Transverse colon (tissue), 4 donors: ENCODE measurements at regions not wholly inside any gene's neighbourhood (a gene's known extent, or its start where the extent isn't known, plus 50 kb on each side); places are given as distances from the start of the nearest gene placed in this dataset.

Experiments used
- CTCF ChIP-seq, 5 experiments: fragments of 200-600 bp in 3 of 5; fragments of 450-650 bp in 2 of 5; sonication (generic) in 3 of 5; IDR thresholded peaks; 1 replicate in 2 of 5; 2 replicates in 3 of 5; pipeline ENCODE4 v1.5.1; 2016 to 2017; ENCODE audit warnings: antibody characterized with exemption in 5 of 5, inconsistent platforms in 3 of 5, mild to moderate bottlenecking in 2 of 5, moderate library complexity in 1 of 5
- EP300 ChIP-seq: sonication (generic); formaldehyde crosslinking; IDR thresholded peaks from one replicate; pipeline ENCODE4 v1.6.1; 2017; ENCODE audit warnings: antibody characterized with exemption, low read depth
- POLR2A ChIP-seq: fragments of 450-650 bp; IDR thresholded peaks from one replicate; pipeline ENCODE4 v1.6.1; 2016; ENCODE audit warnings: antibody characterized with exemption, mild to moderate bottlenecking, moderate library complexity
- POLR2AphosphoS5 ChIP-seq, 3 donors: sonication (generic); formaldehyde crosslinking; IDR thresholded peaks; one replicate each; pipeline ENCODE4 v1.6.1; 2016; ENCODE audit warnings: antibody characterized with exemption in 3 of 3

- TF ChIP-seq CTCF (IDR thresholded peaks at IDR 0.05), result no peak
- TF ChIP-seq POLR2A, result no peak
- TF ChIP-seq POLR2AphosphoS5 (IDR thresholded peaks at IDR 0.05), result no peak
- TF ChIP-seq EP300, result no peak
These were observed 456.5 kb upstream of the SOX11 start for GRCh38 chr2:5235701-5236100.
